Immature natural killer cell (primary cell): ENCODE measurements at regions not wholly inside any gene's neighbourhood (a gene's known extent, or its start where the extent isn't known, plus 50 kb on each side); places are given as distances from the start of the nearest gene placed in this dataset.
A peak's percentile ranks its signal among the peaks of the same experiment; 100 is the strongest.
"Not testable (repeated sequence)": the region's sequence is repeated elsewhere in the genome, so short reads cannot be mapped to it uniquely, and the experiment has no call there.

Experiments
- DNase-seq, 3 donors: peaks; one replicate each; pipeline ENCODE4 v3.0.0; 2022; ENCODE audit warnings: mixed read lengths in 1 of 3
- H3K27ac Mint-ChIP-seq, 6 donors: one replicate each; pipeline ENCODE4 v1.8.0; 2020; ENCODE audit warnings: mixed read lengths in 6 of 6, mild to moderate bottlenecking in 5 of 6, inconsistent platforms in 4 of 6, moderate library complexity in 3 of 6
- H3K27me3 Mint-ChIP-seq, 3 donors: one replicate each; pipeline ENCODE4 v1.8.0; 2020 to 2021; ENCODE audit warnings: low read depth in 3 of 3, mild to moderate bottlenecking in 3 of 3, mixed read lengths in 3 of 3, moderate library complexity in 3 of 3, inconsistent platforms in 1 of 3
- H3K36me3 Mint-ChIP-seq, 3 donors: one replicate each; pipeline ENCODE4 v1.8.0; 2020; ENCODE audit warnings: mixed read lengths in 3 of 3, inconsistent platforms in 2 of 3, mild to moderate bottlenecking in 2 of 3
- H3K4me1 Mint-ChIP-seq, 2 donors: one replicate each; pipeline ENCODE4 v1.8.0; 2020; ENCODE audit warnings: inconsistent platforms in 2 of 2, mild to moderate bottlenecking in 2 of 2, mixed read lengths in 2 of 2, moderate library complexity in 1 of 2
- H3K4me3 Mint-ChIP-seq, 5 donors: one replicate each; pipeline ENCODE4 v1.8.0; 2020; ENCODE audit warnings: mild to moderate bottlenecking in 5 of 5, mixed read lengths in 5 of 5, inconsistent platforms in 3 of 5, moderate library complexity in 3 of 5
- H3K9me3 Mint-ChIP-seq, 6 donors: one replicate each; pipeline ENCODE4 v1.8.0; 2020; ENCODE audit warnings: mild to moderate bottlenecking in 6 of 6, mixed read lengths in 6 of 6, inconsistent platforms in 4 of 6, moderate library complexity in 3 of 6

- H3K4me1 Mint-ChIP-seq, H3K4me3 Mint-ChIP-seq, H3K27ac Mint-ChIP-seq, DNase-seq, H3K36me3 Mint-ChIP-seq, H3K9me3 Mint-ChIP-seq, H3K27me3 Mint-ChIP-seq: not testable (repeated sequence)
These were observed 87.8 kb downstream of the TENT5D start for GRCh38 chrX:80508083-80508482.

GRCh38 chrX:80511969-80512760, 91.9 kb downstream of the TENT5D start:
- Mint-ChIP-seq H3K4me3 (no peak overlapping the region), H3K36me3 (no peaks in the 10 kb centered on the region), H3K9me3 (no peaks in the 10 kb centered on the region), H3K4me1 (no peaks in the 10 kb centered on the region), H3K27ac (no peak overlapping the region), H3K27me3 (peaks cover 0 to 4% (median 2%) of the 10 kb centered on the region in 3 donors)
- DNase-seq: no peak

- DNase-seq: no peak
- Mint-ChIP-seq H3K36me3 (no peaks in the 10 kb centered on the region), H3K4me1 (no peaks in the 10 kb centered on the region), H3K27me3 (peaks cover 0 to 4% (median 2%) of the 10 kb centered on the region in 3 donors), H3K27ac (no peak overlapping the region), H3K4me3 (no peak overlapping the region), H3K9me3 (no peaks in the 10 kb centered on the region)
These were observed 92.7 kb downstream of the TENT5D start for GRCh38 chrX:80512924-80513323.

GRCh38 chrX:80513625-80514024, 93.4 kb downstream of the TENT5D start:
- no peaks in the 10 kb centered on the region for H3K4me1 Mint-ChIP-seq

GRCh38 chrX:80537096-80537495, 116.8 kb downstream of the TENT5D start:
- DNase-seq: no peak
- Mint-ChIP-seq H3K36me3 (no peaks in the 10 kb centered on the region), H3K4me1 (no peaks in the 10 kb centered on the region), H3K27ac (no peak overlapping the region), H3K9me3 (peaks cover 0 to 10% (median 0%) of the 10 kb centered on the region in 6 donors), H3K4me3 (no peak overlapping the region), H3K27me3 (peaks cover 0 to 2% (median 0%) of the 10 kb centered on the region in 3 donors)

More at GRCh38 chrX:80513625-80514024, 93.4 kb downstream of the TENT5D start:
- Mint-ChIP-seq H3K27me3 (peaks cover 0 to 4% (median 2%) of the 10 kb centered on the region in 3 donors), H3K27ac (no peak overlapping the region), H3K9me3 (peaks cover 0 to 2% (median 0%) of the 10 kb centered on the region in 6 donors), H3K4me3 (no peak overlapping the region), H3K36me3 (no peaks in the 10 kb centered on the region)
- DNase-seq: no peak

- no peak overlapping the region for H3K27ac Mint-ChIP-seq
- DNase-seq: no peak
- no peaks in the 10 kb centered on the region for H3K4me1 Mint-ChIP-seq
- H3K4me3 Mint-ChIP-seq: no peak overlapping the region
- H3K9me3 Mint-ChIP-seq: peaks cover 0 to 5% (median under 1%) of the 10 kb centered on the region in 6 donors
- no peaks in the 10 kb centered on the region for H3K36me3 Mint-ChIP-seq
- peaks cover 0 to 5% (median 0%) of the 10 kb centered on the region in 3 donors for H3K27me3 Mint-ChIP-seq
These were observed 130.5 kb downstream of the TENT5D start for GRCh38 chrX:80550722-80551121.

GRCh38 chrX:80556148-80556547, 135.9 kb downstream of the TENT5D start:
- DNase-seq: no peak
- Mint-ChIP-seq H3K9me3 (peaks cover 0 to 6% (median 0%) of the 10 kb centered on the region in 6 donors), H3K27me3 (peaks cover 0 to 7% (median 2%) of the 10 kb centered on the region in 3 donors), H3K4me3 (no peak overlapping the region), H3K36me3 (no peaks in the 10 kb centered on the region), H3K27ac (no peak overlapping the region), H3K4me1 (no peaks in the 10 kb centered on the region)

GRCh38 chrX:80572636-80573035, 152.4 kb downstream of the TENT5D start:
- Mint-ChIP-seq H3K9me3 (peaks cover 0 to 11% (median under 1%) of the 10 kb centered on the region in 6 donors), H3K27ac (no peak overlapping the region), H3K4me3 (no peak overlapping the region), H3K36me3 (no peaks in the 10 kb centered on the region), H3K27me3 (peaks cover 0 to 3% (median 2%) of the 10 kb centered on the region in 3 donors), H3K4me1 (no peaks in the 10 kb centered on the region)
- DNase-seq: no peak

GRCh38 chrX:80573275-80573674, 153.0 kb downstream of the TENT5D start:
- H3K36me3 Mint-ChIP-seq: no peaks in the 10 kb centered on the region
- no peak for DNase-seq
- H3K27me3 Mint-ChIP-seq: peaks cover 0 to 2% (median 0%) of the 10 kb centered on the region in 3 donors
- H3K27ac Mint-ChIP-seq: no peak overlapping the region
- H3K9me3 Mint-ChIP-seq: peaks cover 0 to 10% (median under 1%) of the 10 kb centered on the region in 6 donors
- H3K4me3 Mint-ChIP-seq: no peak overlapping the region
- H3K4me1 Mint-ChIP-seq: no peaks in the 10 kb centered on the region

GRCh38 chrX:80574486-80575086, 154.3 kb downstream of the TENT5D start:
- DNase-seq, H3K27ac Mint-ChIP-seq, H3K27me3 Mint-ChIP-seq, H3K4me1 Mint-ChIP-seq, H3K4me3 Mint-ChIP-seq, H3K9me3 Mint-ChIP-seq, H3K36me3 Mint-ChIP-seq: not testable (repeated sequence)

GRCh38 chrX:80576267-80576666, 156.0 kb downstream of the TENT5D start:
- Mint-ChIP-seq H3K4me1 (no peaks in the 10 kb centered on the region), H3K27me3 (peaks cover 0 to 2% (median 0%) of the 10 kb centered on the region in 3 donors), H3K4me3 (no peak overlapping the region), H3K36me3 (no peaks in the 10 kb centered on the region), H3K9me3 (peaks cover 0 to 6% (median under 1%) of the 10 kb centered on the region in 6 donors), H3K27ac (no peak overlapping the region)
- no peak for DNase-seq

- Mint-ChIP-seq H3K27ac (no peak overlapping the region), H3K4me3 (no peak overlapping the region), H3K27me3 (peaks cover 0 to 2% (median 0%) of the 10 kb centered on the region in 3 donors), H3K9me3 (peaks cover 0 to 6% (median under 1%) of the 10 kb centered on the region in 6 donors), H3K4me1 (no peaks in the 10 kb centered on the region), H3K36me3 (no peaks in the 10 kb centered on the region)
- DNase-seq: no peak
These were observed 156.7 kb downstream of the TENT5D start for GRCh38 chrX:80576806-80577533.

GRCh38 chrX:80578517-80579105, 158.4 kb downstream of the TENT5D start:
- H3K9me3 Mint-ChIP-seq: peaks cover 0 to 4% (median 0%) of the 10 kb centered on the region in 6 donors
- H3K4me3 Mint-ChIP-seq: no peak overlapping the region
- no peaks in the 10 kb centered on the region for H3K4me1 Mint-ChIP-seq
- no peaks in the 10 kb centered on the region for H3K36me3 Mint-ChIP-seq
- peak in 2 of 3 donors; percentile 9 to 10 for DNase-seq
- no peak overlapping the region for H3K27ac Mint-ChIP-seq
- peaks cover 0 to 3% (median 0%) of the 10 kb centered on the region in 3 donors for H3K27me3 Mint-ChIP-seq
